Fibroblast of villous mesenchyme (primary cell): ENCODE measurements at regions not wholly inside any gene's neighbourhood (a gene's known extent, or its start where the extent isn't known, plus 50 kb on each side); places are given as distances from the start of the nearest gene placed in this dataset.

Experiments used
- DNase-seq: peaks from one replicate; pipeline ENCODE4 v3.0.0-alpha.2; 2010; ENCODE audit warnings: low read depth
- H3K4me3 ChIP-seq: 2 replicates; pipeline ENCODE4 v1.5.1; 2011; ENCODE audit warnings: low read depth, mild to moderate bottlenecking, low read length
- CTCF ChIP-seq: IDR thresholded peaks from 2 replicates; pipeline ENCODE4 v1.5.1; 2012; ENCODE audit warnings: low read depth, mild to moderate bottlenecking, low read length; ENCODE audit not compliant: insufficient read depth

DNA sequence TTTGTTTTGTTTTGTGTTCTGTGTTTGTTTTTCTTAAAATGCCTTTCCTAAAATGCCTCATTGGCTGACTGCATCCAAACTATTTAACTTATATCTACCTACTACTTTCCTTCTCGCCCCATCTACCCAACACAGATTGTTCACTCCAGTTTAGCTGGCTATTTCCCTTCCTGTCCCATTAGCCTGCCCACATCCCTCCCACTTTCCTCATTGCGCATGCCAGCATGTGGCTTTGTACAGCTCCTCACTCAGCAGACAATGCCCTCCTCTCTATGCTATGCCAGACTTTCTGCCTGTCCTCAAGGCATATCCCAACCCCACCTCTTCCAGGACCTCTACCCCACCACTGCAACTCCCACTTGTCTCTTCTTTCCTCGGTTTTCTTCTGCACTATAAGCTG, 94.7 kb upstream of the C1orf21 start:
- TF ChIP-seq CTCF, result no peak
- no peak for DNase-seq
- no peak overlapping the region for H3K4me3 ChIP-seq

DNA sequence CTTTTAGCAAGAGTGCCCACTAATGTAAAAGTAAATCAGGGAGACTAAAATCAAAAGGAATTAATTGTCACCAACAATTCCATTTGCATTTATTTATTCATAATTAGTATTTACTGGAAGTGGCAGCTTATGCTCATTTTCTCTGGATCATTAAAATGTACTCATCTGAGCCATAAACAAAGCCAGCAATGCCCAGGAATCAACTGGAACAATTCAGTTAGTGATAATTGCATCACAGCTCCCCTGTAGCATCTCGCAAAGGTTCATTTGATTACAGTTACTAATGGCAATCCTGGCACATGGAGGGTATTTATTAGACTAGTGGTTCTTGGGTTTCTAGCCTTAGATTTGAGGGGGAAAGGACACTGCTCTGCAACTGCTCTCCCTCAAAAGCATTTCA, 92.7 kb upstream of the C1orf21 start:
- TF ChIP-seq CTCF, result no peak
- no peak overlapping the region for H3K4me3 ChIP-seq
- no peak for DNase-seq

DNA sequence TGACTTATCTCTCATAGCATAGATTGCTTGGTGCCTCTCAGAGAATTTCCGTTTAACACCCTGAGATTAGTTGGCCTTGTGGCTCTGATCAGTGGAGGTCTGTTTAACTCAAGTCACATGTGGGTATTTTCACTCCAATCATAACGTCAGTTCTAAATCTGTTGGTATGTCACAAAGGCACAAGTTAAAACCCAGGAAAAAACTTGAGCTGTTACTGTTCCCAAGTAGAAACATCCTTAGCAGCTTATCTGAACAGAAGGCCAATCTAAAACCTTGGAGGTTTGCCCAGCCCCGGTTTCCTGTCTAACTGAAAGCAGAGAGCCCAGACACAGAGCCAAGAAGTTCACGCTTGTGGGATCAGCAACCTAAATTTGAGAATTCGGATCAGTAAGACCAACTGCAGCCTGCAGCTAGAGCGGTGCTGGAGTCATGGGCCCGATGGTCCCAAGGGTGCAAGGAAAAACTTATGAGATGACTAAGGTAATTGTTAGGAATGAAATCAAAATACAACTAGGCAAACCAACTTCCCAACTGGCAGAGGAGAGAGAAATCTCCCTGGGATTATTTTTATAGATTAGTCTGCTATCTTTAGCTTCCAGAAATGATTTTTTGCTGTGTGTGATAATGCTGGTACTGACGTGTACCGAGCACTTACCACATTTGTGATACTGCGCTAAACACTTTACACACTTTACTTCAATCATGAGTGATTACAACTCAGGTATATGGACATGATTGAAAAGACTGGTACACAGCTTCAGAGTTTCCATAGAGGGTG, 90.2 kb upstream of the C1orf21 start:
- TF ChIP-seq CTCF, result no peak
- peak; percentile 99 for DNase-seq
- no peak overlapping the region for H3K4me3 ChIP-seq

GRCh38 chr1:184297244-184297750, 89.5 kb upstream of the C1orf21 start:
- H3K4me3 ChIP-seq, result no peak overlapping the region
- no peak for TF ChIP-seq CTCF
- no peak for DNase-seq

GRCh38 chr1:184298440-184299405, 88.1 kb upstream of the C1orf21 start:
- no peak for TF ChIP-seq CTCF
- peak; percentile 46 for DNase-seq
- no peak overlapping the region for H3K4me3 ChIP-seq

DNA sequence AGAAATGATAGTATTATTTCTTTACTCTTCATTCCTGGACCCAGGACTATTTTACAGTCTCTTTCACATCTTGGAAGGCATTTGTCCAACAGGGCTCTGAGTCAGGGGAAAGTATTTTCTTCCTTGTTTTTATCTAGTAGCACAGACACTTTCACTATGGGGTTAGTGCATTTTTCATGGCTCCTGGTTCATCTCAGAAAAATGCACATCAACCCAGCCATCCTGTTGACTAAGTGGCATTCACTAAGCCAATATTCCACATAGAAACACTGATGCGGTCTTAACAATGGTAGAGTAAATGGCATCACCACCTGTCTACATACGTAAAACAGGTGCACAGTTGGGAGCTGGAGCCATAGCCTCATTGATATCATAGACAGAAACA, 87.4 kb upstream of the C1orf21 start:
- no peak overlapping the region for H3K4me3 ChIP-seq
- DNase-seq, result peak; percentile 85
- no peak for TF ChIP-seq CTCF
